22Rv1 (cell line): ENCODE measurements at regions not wholly inside any gene's neighbourhood (a gene's known extent, or its start where the extent isn't known, plus 50 kb on each side); places are given as distances from the start of the nearest gene placed in this dataset.
A peak's percentile ranks its signal among the peaks of the same experiment; 100 is the strongest.

Experiments
- H3K27ac ChIP-seq: fragments of 450-650 bp; 2 replicates; pipeline ENCODE4 v1.5.1; 2017
- CTCF ChIP-seq: fragments of 450-650 bp; IDR thresholded peaks from 2 replicates; pipeline ENCODE4 v1.5.1; 2017; ENCODE audit warnings: mild to moderate bottlenecking
- ZFX ChIP-seq: fragments of 450-650 bp; IDR thresholded peaks from 2 replicates; pipeline ENCODE4 v1.6.1; 2017; ENCODE audit warnings: antibody characterized with exemption, borderline replicate concordance

GRCh38 chr15:70362886-70363285 lies 265.2 kb upstream of the TLE3 start:
- TF ChIP-seq ZFX (no peak), CTCF (peak; percentile 34; the same call in 1 of the 2 replicates)
- no peak overlapping the region for H3K27ac ChIP-seq

GRCh38 chr15:70362350-70362749 lies 264.6 kb upstream of the TLE3 start:
- no peak overlapping the region for H3K27ac ChIP-seq
- TF ChIP-seq CTCF, result no peak
- no peak for TF ChIP-seq ZFX

GRCh38 chr15:70361891-70362290 lies 264.2 kb upstream of the TLE3 start:
- H3K27ac ChIP-seq, result no peak overlapping the region
- TF ChIP-seq ZFX (no peak), CTCF (no peak)

- TF ChIP-seq CTCF (no peak), ZFX (no peak)
Measured at GRCh38 chr15:70361106-70361505, 263.4 kb upstream of the TLE3 start.

GRCh38 chr15:70358871-70359647 lies 261.3 kb upstream of the TLE3 start:
- H3K27ac ChIP-seq, result no peak overlapping the region
- TF ChIP-seq ZFX, result no peak
- no peak for TF ChIP-seq CTCF

More at GRCh38 chr15:70361106-70361505, 263.4 kb upstream of the TLE3 start:
- no peak overlapping the region for H3K27ac ChIP-seq

- TF ChIP-seq CTCF (no peak), ZFX (no peak)
Measured at GRCh38 chr15:70358011-70358819, 260.5 kb upstream of the TLE3 start.

GRCh38 chr15:70357453-70357852 lies 259.7 kb upstream of the TLE3 start:
- no peak for TF ChIP-seq CTCF
- no peak for TF ChIP-seq ZFX
- no peak overlapping the region for H3K27ac ChIP-seq

More at GRCh38 chr15:70358011-70358819, 260.5 kb upstream of the TLE3 start:
- no peak overlapping the region for H3K27ac ChIP-seq
